ENCODE measurements at regions not wholly inside any gene's neighbourhood (a gene's known extent, or its start where the extent isn't known, plus 50 kb on each side); places are given as distances from the start of the nearest gene placed in this dataset.

GRCh38 chr14:87632796-87633195 lies 360.2 kb downstream of the GALC start:
- TF ChIP-seq CTCF (IDR thresholded peaks at IDR 0.05; ENCODE audit: poor library complexity, severe bottlenecking) (no peak), EZH2 (IDR thresholded peaks at IDR 0.05; ENCODE audit: borderline replicate concordance, insufficient read depth, low read length, poor library complexity, severe bottlenecking) (no peak), EP300 (conservative IDR thresholded peaks at IDR 0.05; ENCODE audit: poor library complexity, severe bottlenecking) (no peak)
